ENCODE measurements at regions not wholly inside any gene's neighbourhood (a gene's known extent, or its start where the extent isn't known, plus 50 kb on each side); places are given as distances from the start of the nearest gene placed in this dataset.

- DNase-seq (ENCODE audit: low spot score): no peak
Measured at GRCh38 chr1:55931081-55931940, 648.1 kb downstream of the PLPP3 start.

- no peak for DNase-seq (ENCODE audit: low spot score)
Measured at GRCh38 chr1:55929652-55930051, 649.7 kb downstream of the PLPP3 start.

GRCh38 chr1:55928576-55928975 is 650.8 kb downstream of the PLPP3 start:
- no peak for DNase-seq (ENCODE audit: low spot score)

DNA sequence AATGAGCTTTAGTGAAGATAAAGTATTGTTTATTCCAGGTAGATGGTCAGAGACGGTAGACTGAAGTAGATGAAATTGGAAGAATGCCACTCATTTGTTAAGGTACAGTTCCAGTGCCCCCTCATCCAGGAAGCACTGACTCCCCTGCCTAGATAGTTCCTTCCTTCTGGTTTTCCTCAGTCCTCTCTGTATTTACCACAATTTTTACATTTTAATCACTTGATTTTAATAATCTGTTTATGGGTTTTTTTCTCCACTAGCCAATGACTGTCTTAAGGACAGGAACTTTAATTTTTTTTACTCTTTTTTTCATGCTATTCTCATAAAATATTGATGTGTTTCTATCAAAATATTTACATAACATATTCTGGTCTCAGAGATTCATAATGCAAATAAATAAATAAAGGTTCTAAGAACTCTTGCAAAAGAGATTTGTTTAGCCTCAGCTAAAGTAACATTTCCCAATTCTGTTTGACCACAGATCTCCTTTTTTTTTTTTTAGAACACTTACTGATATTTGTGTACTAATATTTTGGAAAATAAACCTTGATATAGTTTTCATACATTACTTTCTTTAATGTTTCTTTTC is 651.6 kb downstream of the PLPP3 start:
- no peak for DNase-seq (ENCODE audit: low spot score)

DNA sequence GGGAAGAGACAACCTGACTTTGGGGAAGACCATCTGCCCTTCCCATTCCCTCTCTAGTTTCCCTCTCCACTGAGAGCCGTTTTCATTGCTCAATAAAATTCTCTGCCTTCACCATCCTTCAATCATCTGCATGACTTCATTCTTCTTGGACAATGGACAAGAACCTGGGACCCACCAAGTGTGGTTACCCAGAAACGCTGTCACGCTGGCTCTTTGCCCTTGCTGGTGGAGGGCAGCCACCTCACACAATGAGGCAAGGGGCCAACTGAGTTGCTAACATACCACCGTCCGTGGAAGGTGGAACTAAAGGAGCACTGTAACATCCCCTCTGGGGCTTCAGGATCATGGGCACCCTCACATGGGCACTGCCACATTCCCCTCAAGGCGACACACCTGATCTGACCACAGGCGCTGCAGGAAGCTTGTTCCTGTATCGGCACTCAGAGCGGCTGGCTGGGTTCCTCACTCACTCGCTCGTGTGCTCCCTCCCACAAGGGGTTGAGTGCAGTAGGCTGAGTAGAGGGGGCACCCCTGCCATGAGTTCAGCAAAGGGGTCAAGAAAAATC is 652.4 kb downstream of the PLPP3 start:
- DNase-seq (ENCODE audit: low spot score): no peak

DNA sequence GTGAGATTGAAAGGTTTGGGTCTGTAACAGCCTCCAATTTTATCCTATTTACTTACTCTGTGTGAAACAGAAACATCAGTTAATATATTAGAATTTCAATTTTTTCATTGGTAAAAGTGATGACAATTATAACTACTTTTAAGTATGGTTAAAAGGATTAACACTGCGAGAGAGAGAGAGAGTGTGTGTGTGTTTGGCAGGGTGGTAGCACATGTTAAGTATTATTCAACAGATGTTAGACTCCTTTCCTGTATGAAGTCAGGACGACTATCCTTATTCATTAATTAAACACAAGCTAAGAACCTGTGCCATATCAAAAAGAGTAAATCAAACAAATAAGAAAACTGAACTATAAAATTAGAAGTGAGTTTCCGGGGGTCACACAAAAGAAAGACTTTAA is 662.5 kb downstream of the PLPP3 start:
- DNase-seq (ENCODE audit: low spot score): no peak

DNA sequence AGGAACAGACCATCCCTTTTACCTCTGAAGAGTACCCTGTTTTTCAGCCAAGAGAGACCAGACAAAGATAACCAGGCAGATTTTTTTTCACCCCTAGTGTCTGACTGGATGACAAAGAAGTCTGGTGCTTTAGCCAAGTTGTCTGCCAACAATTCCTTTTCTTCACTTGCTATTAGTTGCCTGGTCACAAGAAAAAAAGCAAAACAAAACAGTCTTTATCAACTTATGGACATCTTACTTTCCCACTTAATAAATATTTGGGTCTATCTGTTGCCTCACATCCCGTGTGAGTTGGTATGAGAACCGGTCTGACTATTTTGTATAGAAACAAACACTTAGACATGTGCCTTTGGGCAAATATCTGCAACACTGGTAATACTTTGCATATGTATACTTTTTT is 662.9 kb downstream of the PLPP3 start:
- peak; percentile 29 for DNase-seq (ENCODE audit: low spot score)

DNA sequence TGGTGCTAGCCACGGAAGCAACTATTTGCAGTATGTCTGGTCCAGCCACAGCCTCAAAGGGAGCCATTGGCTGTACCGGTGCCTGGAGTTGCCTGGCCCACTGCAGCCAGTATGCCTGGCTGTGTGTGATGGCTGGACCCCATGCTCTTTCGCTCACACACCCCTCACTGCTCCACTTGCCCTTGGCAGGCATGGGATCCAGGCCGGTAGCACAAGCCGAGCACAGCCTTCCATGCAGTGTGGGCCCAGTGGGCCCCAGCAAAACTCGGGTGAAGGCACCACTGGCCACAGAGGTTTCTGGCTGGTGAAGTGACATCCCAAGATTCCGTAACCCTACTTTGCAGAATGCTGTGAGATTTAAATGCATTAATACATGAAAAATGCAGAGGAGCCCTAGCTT is 665.8 kb downstream of the PLPP3 start:
- DNase-seq (ENCODE audit: low spot score): no peak

DNA sequence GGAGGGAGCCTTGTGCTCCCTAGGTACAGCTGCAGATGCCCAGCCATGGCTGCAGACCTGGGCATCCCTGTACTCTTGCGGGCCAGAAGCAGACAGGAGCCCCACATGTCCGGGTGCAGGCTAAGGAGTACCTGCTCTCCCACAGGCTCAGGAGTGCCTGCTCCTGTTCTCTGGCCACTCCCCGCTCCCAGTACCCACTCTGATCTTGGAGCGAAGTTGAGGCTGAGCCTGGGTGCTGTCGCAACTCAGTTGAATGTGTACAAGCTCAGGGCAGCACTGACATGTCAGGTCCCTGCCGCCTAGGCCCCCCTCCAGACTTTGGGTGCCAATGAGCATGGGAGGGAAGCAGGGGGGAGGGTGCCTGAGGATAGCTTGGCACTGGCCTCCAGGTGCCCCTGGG is 666.9 kb downstream of the PLPP3 start:
- no peak for DNase-seq (ENCODE audit: low spot score)

GRCh38 chr1:55904541-55904940 is 674.8 kb downstream of the PLPP3 start:
- no peak for DNase-seq (ENCODE audit: low spot score)

- peak; percentile 53 for DNase-seq (ENCODE audit: low spot score)
Measured at GRCh38 chr1:55898181-55898580, 681.2 kb downstream of the PLPP3 start.

DNA sequence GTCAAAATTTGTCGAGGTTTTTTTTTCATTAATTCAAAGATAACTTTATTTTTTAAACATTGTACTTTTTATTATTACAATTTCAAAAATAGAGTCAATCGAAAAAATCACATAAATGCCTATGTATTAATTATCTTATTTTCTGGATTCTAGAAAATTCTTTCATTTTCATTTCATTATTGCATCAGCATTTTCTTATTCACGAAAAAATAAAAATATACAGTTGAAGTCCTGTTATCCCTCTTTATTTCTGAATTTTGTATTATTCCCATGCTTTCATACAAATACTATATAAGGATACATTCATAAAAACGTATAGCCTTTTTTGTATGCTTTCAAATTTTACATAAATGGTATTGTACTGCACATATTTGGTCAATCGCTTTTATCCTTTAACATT is 681.0 kb upstream of the USP24 start:
- no peak for DNase-seq (ENCODE audit: low spot score)

DNA sequence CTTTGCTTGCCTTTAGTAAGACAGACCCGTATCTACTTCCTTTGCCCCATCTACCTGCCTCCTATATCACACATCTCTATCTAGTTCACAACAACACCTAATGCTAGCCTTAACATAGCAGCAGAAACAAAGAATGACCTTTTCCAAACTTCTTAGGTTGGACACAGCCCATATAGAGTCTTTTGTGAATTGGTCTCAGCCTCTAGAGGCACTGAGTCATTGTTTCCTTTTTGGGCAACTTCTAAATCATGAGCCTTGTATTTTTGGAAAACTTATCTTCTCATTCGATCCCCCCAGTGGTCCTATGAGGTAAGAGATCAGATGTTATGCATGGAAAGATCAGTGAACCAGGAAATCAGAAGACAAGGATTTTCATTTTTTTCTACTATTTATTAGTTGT is 679.4 kb upstream of the USP24 start:
- no peak for DNase-seq (ENCODE audit: low spot score)

- DNase-seq (ENCODE audit: low spot score): no peak
Measured at GRCh38 chr1:55893155-55893554, 678.0 kb upstream of the USP24 start.

DNA sequence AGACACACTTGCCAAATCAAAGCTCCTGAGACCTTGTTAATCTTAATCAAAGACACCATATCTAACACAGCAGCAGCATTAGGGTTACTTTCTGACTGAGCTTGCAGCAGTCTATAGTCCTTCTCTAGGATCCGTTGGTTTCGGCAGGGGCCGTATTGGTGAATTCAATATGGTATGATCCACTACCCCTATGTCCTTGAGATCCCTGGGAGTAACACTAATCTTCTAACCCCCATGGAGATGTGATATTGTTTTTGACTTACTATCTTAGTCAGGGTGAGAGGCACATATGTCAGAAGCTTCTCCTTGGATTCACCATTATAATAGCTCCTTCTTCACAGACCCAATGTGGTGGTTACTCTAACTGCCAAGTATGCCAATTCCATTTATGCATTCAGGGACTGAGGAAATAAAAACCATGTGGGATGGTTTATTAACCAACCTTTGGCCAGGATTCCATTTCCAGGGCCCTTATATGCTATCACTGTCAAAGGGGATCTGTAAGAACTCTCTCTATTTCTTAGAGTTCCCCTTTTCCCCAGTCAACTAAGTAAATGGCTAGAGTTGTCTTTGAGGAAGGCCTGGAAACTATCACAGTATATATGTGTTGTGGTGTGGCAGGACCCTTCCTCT is 673.6 kb upstream of the USP24 start:
- no peak for DNase-seq (ENCODE audit: low spot score)

- no peak for DNase-seq (ENCODE audit: low spot score)
Measured at GRCh38 chr1:55886856-55887712, 671.9 kb upstream of the USP24 start.

- DNase-seq (ENCODE audit: low spot score): no peak
Measured at GRCh38 chr1:55885619-55886018, 670.5 kb upstream of the USP24 start.

DNA sequence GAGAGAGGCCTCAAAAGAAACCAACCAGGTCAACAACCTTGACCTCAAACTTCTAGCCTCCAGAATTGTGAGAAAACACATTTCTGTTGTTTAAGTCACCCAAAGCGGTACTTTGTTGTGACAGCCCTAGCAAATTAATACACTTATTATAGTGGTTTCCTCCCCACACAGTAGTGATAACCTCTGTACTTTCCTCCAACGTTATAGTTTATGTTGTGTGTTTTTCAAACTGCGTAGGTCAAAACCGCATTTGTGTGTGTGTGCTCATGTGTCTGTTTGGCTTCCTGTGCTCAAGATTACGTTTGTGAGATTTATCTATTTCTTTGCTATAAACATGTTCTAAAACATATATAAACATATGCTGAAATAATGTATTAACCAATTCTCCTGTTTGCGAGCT is 667.8 kb upstream of the USP24 start:
- no peak for DNase-seq (ENCODE audit: low spot score)

- DNase-seq (ENCODE audit: low spot score): no peak
Measured at GRCh38 chr1:55879346-55879745, 664.2 kb upstream of the USP24 start.

- DNase-seq (ENCODE audit: low spot score): no peak
Measured at GRCh38 chr1:55877437-55878232, 662.5 kb upstream of the USP24 start.

Data from AG08396 (cell line).